Cerebellar cortex (tissue), 1 donor: ENCODE measurements at regions not wholly inside any gene's neighbourhood (a gene's known extent, or its start where the extent isn't known, plus 50 kb on each side); places are given as distances from the start of the nearest gene placed in this dataset.
A peak's percentile ranks its signal among the peaks of the same experiment; 100 is the strongest.
"Not testable (repeated sequence)": the region's sequence is repeated elsewhere in the genome, so short reads cannot be mapped to it uniquely, and the experiment has no call there.

Experiments
- DNase-seq: peaks from one replicate; pipeline ENCODE4 v3.0.0-alpha.2; 2015; ENCODE audit warnings: low spot score

DNA sequence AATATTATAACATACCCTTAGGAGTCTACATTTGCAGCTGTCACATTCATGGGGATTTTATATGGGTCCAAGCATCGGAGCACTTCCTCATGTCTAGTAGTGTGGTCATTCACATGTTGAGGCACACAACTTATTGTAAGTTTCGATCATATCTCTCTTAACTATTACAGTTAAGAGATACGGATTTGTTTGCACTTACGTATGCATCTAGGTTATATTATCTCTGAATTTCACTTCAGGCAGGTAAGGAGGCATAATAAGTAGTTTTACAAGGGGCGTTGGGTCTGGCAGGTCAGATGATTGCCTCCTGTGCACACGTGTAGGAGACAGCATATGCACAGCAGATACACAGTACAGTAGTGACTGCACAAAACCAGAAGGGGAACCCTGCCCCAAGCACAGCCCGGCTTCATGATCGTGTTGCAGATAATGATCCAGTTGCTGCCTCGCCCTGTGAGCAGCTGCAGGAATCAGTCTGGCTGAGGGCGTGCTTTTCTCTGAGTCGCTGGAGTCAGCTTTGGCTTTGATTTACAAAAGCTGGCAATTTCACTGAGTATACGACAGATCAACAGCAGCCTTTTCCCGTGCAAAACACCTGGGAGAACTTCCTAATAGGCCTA lies 302.9 kb upstream of the GATB start:
- no peak for DNase-seq

DNA sequence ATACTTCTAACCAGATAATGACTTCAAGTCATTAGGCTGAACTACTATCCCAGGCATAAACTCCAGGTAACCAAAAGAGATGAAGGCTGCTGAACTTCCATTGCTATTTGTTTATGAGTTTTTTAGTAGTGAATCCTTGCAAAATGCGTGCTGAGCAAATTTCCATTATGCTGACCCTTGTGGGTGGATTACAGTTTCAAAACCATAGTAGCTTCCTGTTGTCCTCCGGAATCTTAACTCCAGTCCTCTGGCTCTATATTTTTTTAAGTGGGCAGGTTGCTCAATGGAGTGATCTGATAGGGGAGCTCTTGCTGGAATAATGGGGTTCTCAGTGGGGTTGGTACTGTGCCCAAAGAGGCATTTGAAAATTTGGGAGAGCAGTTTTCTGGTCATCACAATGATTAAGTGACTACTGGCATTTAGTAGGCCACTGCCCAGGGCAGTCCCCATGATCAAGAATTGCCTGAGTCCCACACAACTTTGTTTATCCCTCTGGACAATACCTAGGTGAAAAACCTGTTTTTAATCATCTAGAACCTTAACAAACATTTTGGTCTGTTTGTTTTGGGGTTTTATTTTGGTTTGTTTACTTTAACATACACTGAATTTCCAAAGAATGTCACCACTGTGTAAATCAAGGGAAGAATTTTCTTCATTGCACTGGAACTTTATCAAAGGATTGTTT lies 302.3 kb upstream of the GATB start:
- DNase-seq = no peak

DNA sequence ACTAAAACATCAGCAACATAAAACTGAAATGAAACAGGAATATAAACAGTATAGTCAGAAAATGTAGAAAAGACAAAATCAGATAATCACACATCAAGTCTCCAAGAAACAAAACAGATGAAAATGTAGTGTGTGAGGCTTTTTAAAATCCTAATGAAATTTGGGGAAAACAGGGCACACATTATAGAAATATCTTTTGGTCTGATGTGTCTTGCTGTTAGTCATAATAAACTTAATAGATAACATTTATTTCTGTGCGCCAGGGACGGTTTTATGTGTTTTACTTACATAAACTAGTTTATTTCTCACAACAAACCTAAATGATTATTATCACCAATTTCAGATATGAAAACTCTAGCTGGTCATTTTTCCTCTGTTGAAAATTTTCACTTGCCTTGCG lies 293.9 kb upstream of the GATB start:
- DNase-seq = no peak

DNA sequence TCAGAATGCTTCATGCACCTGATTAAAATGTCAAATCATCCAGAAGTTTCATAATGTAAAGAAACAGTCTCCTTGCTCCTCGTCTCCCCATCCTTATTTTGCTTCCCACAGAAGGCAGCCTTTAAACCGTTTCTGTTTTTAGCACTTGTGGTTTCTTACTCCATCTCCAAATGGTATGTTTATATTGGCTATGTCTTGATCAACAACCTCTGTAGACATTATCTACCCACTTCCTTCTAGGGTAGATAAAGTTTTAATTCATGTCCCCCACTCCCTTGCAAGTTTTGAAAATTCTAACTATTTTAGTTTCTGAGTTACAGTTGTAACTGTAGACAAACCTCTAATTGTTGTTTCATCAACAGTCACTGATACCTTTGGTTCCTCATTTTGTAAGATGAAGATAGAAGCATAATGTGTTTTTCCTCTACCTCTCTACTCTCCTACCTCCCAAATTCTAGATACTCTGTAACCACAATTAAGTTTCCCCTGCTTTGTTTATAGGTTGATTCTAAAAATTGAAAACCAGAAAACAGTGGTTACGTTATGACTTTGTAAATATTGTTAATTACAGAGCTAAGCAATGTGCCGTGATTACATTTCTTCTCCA lies 291.7 kb upstream of the GATB start:
- no peak for DNase-seq

DNA sequence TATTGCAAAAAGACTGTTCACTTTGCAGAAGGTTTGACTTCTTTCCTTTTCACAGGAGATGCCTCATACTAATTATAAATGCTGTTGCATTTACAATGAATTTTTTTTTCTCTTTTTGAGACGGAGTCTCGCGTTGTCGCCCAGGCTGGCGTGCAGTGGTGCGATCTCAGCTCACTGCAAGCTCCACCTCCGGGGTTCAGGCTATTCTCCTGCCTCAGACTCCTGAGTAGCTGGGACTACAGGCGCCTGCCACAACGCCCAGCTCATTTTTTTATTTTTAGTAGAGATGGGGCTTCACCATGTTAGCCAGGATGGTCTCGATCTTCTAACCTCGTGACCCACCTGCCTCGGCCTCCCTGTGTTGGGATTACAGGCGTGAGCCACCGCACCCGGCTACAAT lies 290.5 kb upstream of the GATB start:
- not testable (repeated sequence) for DNase-seq

DNA sequence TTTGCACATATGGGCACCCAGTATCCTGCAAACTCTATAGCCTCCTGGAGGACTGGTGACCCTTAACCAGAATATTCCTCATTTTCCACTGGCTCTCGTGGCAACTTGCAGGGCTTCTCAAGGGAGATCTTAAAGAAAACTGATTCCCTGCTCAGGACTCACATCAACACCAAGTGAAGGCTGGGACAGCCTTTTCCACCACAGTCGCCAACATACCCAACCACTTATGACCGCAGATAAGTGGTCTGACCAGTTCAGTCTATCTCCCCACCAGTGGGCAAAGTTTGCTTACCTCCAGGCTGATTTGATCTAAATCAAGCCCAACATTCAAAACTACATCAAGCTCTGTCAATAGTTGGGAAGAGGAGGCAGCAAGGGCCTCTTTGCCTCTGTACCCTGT lies 289.3 kb upstream of the GATB start:
- DNase-seq = no peak

DNA sequence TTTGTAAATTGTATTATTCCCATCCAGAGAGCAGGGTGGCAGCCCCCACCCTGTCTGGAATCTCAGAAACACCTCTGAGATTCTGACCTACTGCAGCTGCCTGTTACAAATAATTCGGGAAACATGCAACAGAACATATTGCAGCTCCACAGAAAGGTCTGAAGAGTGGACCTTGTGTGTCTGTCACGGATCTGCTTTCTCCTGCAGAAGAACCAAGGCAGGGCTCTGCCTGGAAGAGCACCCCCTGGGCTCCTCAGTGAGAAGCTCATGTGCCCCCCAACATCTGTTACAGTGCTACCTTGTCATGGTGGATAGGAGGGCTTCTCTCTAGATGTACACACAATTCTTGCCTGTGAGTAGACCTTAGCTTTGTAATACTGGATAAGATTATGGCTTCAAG lies 286.6 kb upstream of the GATB start:
- DNase-seq = no peak

DNA sequence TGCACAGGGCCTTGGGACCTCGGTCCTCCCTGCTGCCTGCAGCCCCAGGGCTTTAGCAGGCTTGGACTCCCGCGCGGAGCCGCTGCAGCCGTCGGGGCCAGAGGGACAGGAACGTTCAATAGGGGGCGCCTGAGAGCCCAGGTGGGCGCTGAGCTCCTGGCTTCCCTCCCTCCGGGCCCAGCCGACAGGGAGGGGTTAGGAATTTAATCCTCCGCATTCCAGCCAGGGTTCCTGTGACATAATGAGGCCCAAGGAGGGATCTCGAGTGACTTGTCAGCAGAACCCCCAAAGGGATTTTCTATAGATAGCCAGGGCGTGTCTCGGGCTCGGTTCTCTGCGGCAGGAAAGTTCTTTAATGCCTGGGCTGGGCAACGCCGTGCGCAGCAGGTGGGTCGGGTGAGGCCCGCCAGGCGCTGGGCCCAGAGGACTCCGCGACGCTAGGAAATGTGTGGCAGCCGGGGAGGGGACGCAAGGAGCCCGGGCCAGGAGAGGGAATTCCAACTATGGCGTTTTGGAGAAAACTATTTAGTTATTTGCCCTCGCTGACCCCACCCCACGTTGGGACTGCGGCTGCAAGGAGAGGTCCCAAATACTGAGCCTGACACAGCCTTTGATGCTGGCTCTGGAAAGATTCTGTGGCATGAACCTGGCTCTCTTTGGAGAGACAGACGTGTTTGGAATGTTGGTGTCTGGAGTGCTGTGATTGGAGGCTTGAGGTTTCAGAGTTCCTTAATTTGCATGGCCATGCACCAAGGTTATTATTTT lies 285.2 kb upstream of the GATB start:
- no peak for DNase-seq

DNA sequence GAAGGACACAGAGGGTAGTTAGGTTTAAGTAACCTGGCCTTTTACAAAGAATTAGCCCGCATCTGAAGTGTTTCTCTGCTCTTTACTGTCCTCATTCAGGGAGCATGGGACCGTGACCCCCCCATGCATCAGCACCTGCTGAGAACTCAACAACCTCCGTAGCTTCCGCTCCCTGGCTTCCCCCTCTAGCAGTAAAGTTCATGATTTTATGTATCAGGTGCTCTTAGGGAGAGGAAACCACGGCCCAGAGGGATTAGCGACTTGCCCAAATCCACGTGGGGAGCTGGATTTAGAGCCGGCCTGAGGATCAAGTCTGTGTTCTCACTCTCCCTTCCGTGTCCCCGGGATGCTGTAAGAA lies 284.6 kb upstream of the GATB start:
- DNase-seq = no peak

DNA sequence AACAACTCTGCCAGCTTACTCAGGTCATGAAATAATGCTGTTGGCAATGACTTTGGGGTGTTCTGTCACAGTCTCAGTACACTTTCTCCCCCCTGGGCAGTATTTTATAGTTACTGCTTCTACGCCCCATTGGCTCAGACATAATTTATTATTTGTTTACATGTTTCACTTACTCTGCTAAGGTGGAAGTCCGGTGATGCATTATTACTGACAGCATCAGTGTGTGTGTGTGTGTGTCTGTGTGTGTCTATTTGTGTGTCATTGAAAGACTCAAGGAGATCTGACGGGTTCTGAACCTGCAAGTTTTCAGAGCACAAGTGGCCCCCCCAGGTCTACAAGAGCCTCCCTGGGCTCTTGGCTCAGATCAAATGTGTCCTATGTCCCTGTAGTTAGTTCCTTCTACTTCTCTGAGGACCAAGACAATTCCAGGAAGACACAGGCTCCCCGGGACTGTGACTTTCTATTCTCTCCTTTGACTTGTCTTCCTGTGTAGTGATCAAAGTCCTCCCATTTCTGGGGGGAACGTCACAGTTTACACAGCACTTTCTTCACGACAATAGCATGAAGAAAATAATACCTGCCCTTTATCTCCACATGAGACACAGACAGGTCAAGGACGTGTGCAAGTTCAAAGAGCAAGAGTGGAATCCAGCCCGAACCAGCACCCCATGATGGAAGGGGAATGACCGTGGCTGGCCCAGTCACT lies 283.7 kb upstream of the GATB start:
- DNase-seq = no peak

DNA sequence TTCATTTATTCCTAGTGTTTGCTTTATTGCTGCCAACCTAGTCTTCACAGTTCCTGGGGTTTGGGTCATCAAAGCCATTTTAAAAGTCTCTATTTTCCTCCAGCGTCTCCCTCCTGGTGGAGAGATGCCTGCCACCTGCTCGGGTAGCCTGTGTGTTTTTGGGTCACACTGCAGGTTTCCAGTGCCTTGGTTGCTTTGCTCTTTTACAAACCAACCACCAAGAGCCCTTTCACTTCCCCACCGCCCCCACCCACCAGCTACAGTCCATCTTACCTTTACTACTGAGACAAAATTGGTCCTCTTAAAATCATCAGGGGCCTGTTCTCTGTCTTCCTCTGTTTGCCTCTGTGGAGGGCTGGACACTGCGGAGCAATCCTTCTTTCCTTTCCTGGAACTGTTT lies 280.5 kb upstream of the GATB start:
- DNase-seq = no peak

DNA sequence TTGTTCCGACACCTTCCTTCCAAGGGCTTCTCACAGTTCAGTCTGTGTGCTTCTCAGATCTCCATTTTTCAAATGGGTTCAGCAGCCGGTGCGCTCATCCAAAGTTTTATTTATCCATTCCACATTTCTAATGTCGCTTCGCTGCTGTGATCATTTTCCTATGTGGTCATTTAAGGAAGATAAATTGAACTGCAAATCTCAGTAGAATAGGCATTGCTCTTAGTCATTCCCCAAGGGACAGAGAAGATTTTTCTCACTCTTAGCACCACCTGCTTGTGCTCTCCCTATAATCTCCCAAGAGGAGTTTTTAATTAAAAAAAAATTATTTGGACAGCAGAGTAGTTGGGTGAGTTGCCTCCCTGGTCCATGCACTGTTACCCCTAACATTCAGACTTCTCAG lies 278.9 kb upstream of the GATB start:
- DNase-seq = no peak

DNA sequence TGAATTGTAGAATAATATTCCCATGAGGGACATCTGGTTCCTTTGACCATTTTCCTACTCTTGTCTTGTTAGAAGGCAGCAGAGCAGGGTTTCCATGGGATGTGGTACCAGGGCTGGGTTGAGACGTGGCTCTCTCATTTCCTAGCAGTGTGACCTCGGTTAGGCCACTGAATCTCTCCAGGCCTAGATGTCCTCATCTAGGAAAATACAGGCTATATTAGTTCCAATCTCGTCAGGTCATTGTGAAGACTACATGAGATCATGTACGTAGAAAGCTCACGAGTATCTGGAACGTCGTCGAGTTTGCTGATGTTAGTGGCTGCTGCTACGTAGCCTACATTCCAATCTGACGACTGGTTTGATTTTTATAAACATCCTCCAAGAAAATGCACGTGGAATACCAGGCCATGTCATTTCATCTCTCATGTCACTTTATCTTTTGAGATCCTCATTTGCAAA lies 278.2 kb upstream of the GATB start:
- DNase-seq = no peak

DNA sequence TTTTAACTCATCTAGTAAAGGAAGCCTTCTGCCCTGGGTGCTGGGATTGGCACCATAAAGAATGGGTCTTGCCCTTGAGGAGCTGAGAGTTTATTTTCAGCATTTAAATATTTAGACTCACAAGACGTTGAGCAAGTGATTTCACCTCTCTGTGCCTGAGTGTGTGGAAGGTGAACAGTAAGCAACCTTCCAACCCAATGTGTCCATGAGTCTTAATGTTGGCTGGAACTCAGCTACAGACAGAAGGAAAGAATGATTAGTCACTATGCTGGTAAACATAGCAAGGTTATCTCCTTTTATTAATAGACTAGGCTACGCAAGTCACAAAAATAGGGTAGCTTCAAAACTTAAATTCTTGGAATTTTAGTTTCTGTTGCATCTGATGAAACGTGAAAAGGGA lies 277.4 kb upstream of the GATB start:
- DNase-seq = no peak

DNA sequence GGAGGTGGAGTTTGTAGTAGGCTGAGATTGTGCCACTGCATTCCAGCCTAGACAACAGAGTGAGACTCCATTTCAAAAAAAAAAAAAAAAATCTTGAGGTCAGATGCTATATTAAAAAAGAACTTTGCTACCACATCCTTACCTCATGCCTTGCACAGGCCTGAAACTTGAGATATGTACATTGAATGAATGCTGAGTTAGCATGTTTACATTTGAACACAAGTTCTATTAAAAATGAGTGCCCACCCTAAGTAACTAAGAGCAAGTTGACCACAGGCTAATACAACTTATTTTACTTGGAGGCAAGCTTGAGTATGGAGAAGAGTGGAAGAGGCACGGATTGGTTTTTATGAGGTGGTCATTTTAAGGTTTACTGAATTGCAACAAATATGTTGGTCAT lies 276.6 kb upstream of the GATB start:
- DNase-seq = no peak

DNA sequence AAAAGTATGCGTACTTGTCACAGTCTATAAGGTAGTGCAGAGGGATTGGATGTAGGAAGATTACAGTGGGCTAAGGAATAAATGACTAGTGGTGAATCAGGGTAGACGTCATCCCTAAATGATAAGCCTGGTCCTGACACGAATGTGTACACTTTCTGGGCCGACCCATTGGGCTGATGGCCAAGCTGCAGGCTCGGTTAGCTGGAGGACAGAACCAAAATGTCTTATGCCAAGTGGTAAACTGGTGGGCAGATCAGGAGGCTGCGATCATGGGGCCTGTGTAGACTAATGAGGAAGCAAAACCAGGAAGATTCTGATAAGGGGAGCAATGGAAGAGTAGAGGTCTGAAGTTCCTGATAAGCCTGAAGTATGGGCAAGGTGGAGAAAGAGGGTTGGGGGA lies 272.8 kb upstream of the GATB start:
- DNase-seq = no peak

DNA sequence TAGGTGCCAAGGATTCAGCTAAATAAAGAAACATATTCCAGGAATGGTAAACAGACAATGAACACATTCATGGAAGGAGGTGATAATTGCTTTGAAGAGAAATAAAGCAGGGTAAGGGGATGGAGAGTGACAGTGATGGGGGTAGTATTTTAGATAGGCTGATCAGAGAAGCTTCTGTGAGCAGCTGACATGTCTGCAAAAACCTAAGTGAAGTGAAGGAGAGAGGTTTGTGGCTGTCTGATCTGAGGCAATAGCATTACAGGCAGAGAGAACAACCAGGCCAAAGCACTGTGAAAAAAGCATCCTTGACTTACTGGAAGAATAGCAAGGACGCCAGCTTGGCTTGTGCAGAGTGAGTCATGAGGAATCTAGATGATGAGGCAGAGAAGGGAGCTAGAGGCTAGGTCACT lies 271.9 kb upstream of the GATB start:
- DNase-seq = peak; percentile 31

DNA sequence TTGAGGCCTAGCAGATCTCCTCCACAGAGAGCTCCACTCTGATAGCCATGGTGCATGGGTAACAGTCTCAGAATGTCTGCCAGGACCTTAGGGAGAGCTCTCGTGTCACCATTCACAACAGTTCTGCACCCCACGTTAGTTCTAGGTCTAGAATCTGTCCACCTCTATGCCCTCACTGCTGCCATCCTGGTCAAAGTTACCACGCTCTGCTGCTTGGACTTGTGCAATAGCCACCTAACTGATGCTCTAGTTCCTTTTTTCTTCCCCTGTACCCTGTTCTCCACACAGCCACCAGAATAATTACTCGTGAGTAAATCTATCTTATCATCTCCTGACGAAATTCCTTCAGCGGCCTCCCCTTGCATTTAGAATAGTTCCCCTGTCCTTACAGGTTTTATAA lies 268.8 kb upstream of the GATB start:
- DNase-seq = no peak

DNA sequence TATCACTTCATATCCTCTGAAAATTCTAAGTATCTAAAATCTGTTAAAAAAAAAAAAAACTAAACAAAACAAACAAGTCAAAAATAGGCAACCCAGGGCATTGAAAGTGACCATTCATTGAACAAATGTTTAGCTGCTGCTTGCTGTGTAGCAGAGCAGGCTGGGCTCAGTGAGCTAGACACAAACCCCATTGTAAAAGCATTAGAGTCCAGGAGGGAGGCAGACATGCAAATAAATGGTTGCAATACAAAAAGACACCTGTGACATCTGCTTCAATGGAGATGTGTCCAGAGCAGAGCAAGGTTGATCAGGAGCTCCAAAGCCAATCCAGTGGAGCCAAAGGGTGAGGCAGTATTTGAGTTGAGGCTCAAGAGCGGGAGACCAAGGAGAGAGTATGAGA lies 267.3 kb upstream of the GATB start:
- no peak for DNase-seq

DNA sequence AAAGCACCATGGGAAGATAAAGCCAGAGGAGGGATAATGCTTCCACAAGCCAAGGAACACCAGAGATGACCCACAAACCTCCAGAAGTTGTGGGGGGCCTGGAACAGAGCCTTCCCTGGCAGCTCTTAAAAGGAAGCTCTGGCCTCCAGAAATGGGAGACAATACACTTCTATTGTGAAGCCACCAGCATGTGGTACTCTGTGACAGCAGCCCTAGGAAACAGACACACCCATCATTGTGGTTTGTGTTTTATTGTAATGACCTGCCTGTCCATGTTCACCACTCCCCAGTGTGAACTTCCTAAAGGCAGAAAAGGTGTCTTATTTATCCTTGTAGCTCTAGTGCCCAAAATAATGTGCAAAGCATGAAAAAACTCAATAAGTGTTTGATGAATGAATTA lies 264.1 kb upstream of the GATB start:
- DNase-seq = no peak

DNA sequence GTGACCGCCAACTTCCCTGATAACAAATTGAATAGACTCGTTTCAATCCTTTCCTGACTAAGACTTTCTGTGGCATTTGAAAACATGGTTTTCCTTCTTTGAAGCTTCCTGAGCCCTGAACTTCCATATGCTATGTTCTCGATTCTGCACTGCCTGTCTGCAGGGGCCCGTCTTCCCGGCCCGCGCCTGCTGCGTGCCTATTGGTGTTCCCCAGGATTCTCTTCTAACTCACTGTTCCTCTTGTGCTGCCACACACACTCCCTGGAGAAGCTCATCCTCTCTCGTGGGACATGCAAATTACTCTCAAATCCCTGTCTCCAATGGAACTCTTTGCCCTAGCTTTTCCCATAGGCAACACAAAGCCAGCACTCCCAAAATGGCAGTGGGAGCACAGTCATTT lies 262.9 kb upstream of the GATB start:
- DNase-seq = no peak

DNA sequence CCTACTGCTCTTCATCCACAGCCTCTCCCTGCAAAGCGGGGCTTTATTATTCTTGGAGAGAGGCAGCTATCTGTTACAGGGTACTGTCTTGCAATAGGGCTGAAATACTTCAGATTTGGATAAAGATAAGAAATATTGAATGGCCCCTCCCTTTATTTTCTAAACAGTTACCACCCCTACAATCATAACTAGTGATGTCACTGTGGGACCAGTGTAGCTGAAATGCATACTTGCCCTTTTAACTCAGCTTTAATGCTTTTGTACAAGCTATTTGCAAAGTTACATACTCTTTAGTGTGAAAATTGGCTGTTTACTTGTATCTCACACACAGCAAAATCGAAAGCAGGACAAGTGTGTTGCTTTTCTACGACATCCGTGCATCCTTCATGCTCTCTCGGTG lies 261.7 kb upstream of the GATB start:
- no peak for DNase-seq
